HG03097 (cell line): ENCODE measurements at regions not wholly inside any gene's neighbourhood (a gene's known extent, or its start where the extent isn't known, plus 50 kb on each side); places are given as distances from the start of the nearest gene placed in this dataset.
A peak's percentile ranks its signal among the peaks of the same experiment; 100 is the strongest.
"Not testable (repeated sequence)": the region's sequence is repeated elsewhere in the genome, so short reads cannot be mapped to it uniquely, and the experiment has no call there.

Source experiments
- ATAC-seq: cut with Tn5 transposase; IDR thresholded peaks from one replicate; pipeline ENCODE4 v1.9.1; 2021; ENCODE audit not compliant: unreplicated experiment, low FRiP score

- no peak for ATAC-seq
Measured at GRCh38 chr2:107093426-107093957, 207.5 kb upstream of the ST6GAL2 start.

- no peak for ATAC-seq
Measured at GRCh38 chr2:107094450-107094986, 208.6 kb upstream of the ST6GAL2 start.

GRCh38 chr2:107102176-107102575 is 216.2 kb upstream of the ST6GAL2 start:
- no peak for ATAC-seq

GRCh38 chr2:107107351-107107750 is 221.4 kb upstream of the ST6GAL2 start:
- ATAC-seq, result no peak

GRCh38 chr2:107108556-107108955 is 222.6 kb upstream of the ST6GAL2 start:
- no peak for ATAC-seq

- ATAC-seq, result no peak
Measured at GRCh38 chr2:107111623-107112022, 225.7 kb upstream of the ST6GAL2 start.

- ATAC-seq, result no peak
Measured at GRCh38 chr2:107112561-107112960, 226.6 kb upstream of the ST6GAL2 start.

GRCh38 chr2:107128381-107128780 is 242.4 kb upstream of the ST6GAL2 start:
- no peak for ATAC-seq

GRCh38 chr2:107132070-107132469 is 246.1 kb upstream of the ST6GAL2 start:
- ATAC-seq, result peak; percentile 88

GRCh38 chr2:107132746-107133145 is 246.8 kb upstream of the ST6GAL2 start:
- no peak for ATAC-seq

GRCh38 chr2:107133412-107133811 is 247.4 kb upstream of the ST6GAL2 start:
- ATAC-seq, result no peak

- ATAC-seq, result no peak
Measured at GRCh38 chr2:107136733-107137132, 250.8 kb upstream of the ST6GAL2 start.

- ATAC-seq, result no peak
Measured at GRCh38 chr2:107137706-107138105, 251.7 kb upstream of the ST6GAL2 start.

GRCh38 chr2:107146181-107146580 is 260.2 kb upstream of the ST6GAL2 start:
- no peak for ATAC-seq

GRCh38 chr2:107146645-107147044 is 260.7 kb upstream of the ST6GAL2 start:
- not testable (repeated sequence) for ATAC-seq

GRCh38 chr2:107148055-107148454 is 262.1 kb upstream of the ST6GAL2 start:
- no peak for ATAC-seq

GRCh38 chr2:107148496-107148895 is 262.5 kb upstream of the ST6GAL2 start:
- ATAC-seq, result no peak

GRCh38 chr2:107160640-107161239 is 274.8 kb upstream of the ST6GAL2 start:
- no peak for ATAC-seq

GRCh38 chr2:107168141-107168540 is 282.2 kb upstream of the ST6GAL2 start:
- ATAC-seq, result no peak

GRCh38 chr2:107174171-107174570 is 288.2 kb upstream of the ST6GAL2 start:
- no peak for ATAC-seq

GRCh38 chr2:107182981-107183380 is 297.0 kb upstream of the ST6GAL2 start:
- ATAC-seq, result no peak

- no peak for ATAC-seq
Measured at GRCh38 chr2:107187870-107188269, 301.9 kb upstream of the ST6GAL2 start.
